Activated T-cell treated with anti-CD3 and anti-CD28 coated beads, Interleukin-2, amount 50 U/mL, for 72 hours (primary cell): ENCODE measurements at regions not wholly inside any gene's neighbourhood (a gene's known extent, or its start where the extent isn't known, plus 50 kb on each side); places are given as distances from the start of the nearest gene placed in this dataset.
"Not testable (repeated sequence)": the region's sequence is repeated elsewhere in the genome, so short reads cannot be mapped to it uniquely, and the experiment has no call there.

Experiments used
- ATAC-seq, 2 donors: fragments of 150-1000 bp; cut with Tn5 transposase; replicated peaks in 1 of 2; 2 replicates each; pipeline ENCODE4 v1.10.0; 2021; ENCODE audit warnings: moderate library complexity in 2 of 2, mild to moderate bottlenecking in 1 of 2
- DNase-seq, 2 donors: peaks; one replicate each; pipeline ENCODE4 v3.0.0; 2021 to 2022; ENCODE audit warnings: mixed read lengths in 1 of 2
- H3K27ac Mint-ChIP-seq: one replicate; pipeline ENCODE4 v1.8.0; 2022; ENCODE audit warnings: mild to moderate bottlenecking, moderate library complexity, mixed read lengths
- H3K27me3 Mint-ChIP-seq: one replicate; pipeline ENCODE4 v1.8.0; 2022; ENCODE audit warnings: low read depth, mixed read lengths
- H3K36me3 Mint-ChIP-seq, 2 donors: one replicate each; pipeline ENCODE4 v1.8.0; 2022; ENCODE audit warnings: mixed read lengths in 2 of 2, mild to moderate bottlenecking in 1 of 2; ENCODE audit not compliant: insufficient read depth in 2 of 2
- H3K4me1 Mint-ChIP-seq: one replicate; pipeline ENCODE4 v1.8.0; 2022; ENCODE audit warnings: low read depth, mixed read lengths
- H3K4me3 Mint-ChIP-seq, 2 donors: one replicate each; pipeline ENCODE4 v1.8.0; 2022; ENCODE audit warnings: mild to moderate bottlenecking in 2 of 2, mixed read lengths in 2 of 2, moderate library complexity in 2 of 2
- H3K9me3 Mint-ChIP-seq, 2 donors: one replicate each; pipeline ENCODE4 v1.8.0; 2022; ENCODE audit warnings: mixed read lengths in 2 of 2

DNA sequence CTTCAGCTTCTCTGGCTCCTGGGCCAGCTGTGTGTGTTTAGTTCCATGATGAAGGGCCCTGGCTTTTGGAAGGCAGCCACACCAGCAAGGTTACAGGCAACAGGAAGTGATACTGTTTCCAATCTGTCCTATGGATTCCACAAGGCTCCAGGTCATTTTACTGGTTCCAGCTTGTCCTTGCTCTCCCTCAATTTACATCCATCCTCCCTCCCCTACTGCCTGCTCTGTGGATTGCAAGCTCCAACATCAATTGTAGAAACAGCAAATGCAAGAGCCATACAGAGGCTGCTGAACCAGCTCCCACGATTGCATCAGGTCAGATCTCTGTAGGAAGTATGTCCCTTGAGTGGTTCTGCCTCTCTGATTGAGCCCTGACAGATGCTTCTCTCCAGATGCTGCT lies 409.8 kb downstream of the NTRK2 start:
- H3K4me3 Mint-ChIP-seq, result no peak overlapping the region
- DNase-seq (no peak), ATAC-seq (no peak)
- H3K4me1 Mint-ChIP-seq, result no peaks in the 10 kb centered on the region
- no peaks in the 10 kb centered on the region for H3K9me3 Mint-ChIP-seq
- H3K27me3 Mint-ChIP-seq, result no peaks in the 10 kb centered on the region
- no peaks in the 10 kb centered on the region for H3K36me3 Mint-ChIP-seq
- H3K27ac Mint-ChIP-seq, result no peak overlapping the region

DNA sequence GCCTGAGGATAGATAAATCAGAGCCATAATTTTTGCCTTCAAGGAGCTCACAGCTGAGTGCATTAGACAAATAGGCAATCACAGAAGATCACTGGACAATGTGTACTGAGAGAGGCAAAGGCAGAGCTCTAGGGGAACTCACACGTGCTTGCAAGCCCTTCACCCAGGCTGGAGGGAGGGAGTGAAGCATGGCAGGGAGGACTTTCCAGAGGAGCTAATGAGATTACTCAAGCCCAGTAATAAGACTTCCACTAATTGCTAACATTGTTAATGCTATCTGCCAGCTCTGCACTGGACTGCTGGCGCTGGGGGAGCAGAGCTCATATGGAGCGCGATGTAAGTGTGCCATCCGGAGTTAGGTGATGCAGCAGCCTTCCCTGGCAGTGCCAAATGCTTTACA lies 408.4 kb downstream of the NTRK2 start:
- no peaks in the 10 kb centered on the region for H3K27me3 Mint-ChIP-seq
- H3K4me3 Mint-ChIP-seq, result no peak overlapping the region
- no peaks in the 10 kb centered on the region for H3K9me3 Mint-ChIP-seq
- no peaks in the 10 kb centered on the region for H3K4me1 Mint-ChIP-seq
- H3K36me3 Mint-ChIP-seq, result no peaks in the 10 kb centered on the region
- no peak overlapping the region for H3K27ac Mint-ChIP-seq
- DNase-seq (no peak), ATAC-seq (no peak)

DNA sequence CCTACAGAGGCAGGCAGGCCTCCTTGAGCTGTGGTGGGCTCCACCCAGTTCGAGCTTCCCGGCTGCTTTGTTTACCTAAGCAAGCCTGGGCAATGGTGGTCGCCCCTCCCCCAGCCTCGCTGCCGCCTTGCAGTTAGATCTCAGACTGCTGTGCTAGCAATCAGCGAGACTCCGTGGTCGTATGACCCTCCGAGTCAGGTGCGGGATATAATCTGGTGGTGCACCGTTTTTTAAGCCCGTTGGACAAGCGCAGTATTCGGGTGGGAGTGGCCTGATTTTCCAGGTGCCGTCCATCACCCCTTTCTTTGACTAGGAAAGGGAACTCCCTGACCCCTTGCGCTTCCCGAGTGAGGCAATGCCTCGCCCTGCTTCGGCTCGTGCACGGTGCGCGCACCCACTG lies 407.6 kb downstream of the NTRK2 start:
- not testable (repeated sequence) for ATAC-seq

More for the DNA sequence above, 407.6 kb downstream of the NTRK2 start:
- not testable (repeated sequence) for H3K27me3 Mint-ChIP-seq, DNase-seq, H3K36me3 Mint-ChIP-seq, H3K4me3 Mint-ChIP-seq, H3K9me3 Mint-ChIP-seq, H3K4me1 Mint-ChIP-seq, H3K27ac Mint-ChIP-seq
